Activated CD8-positive, alpha-beta memory T cell treated with anti-CD3 and anti-CD28 coated beads, Interleukin-2, amount 10 ng/mL, durations not matched to agents 7 days and 5 days (primary cell): ENCODE measurements at regions not wholly inside any gene's neighbourhood (a gene's known extent, or its start where the extent isn't known, plus 50 kb on each side); places are given as distances from the start of the nearest gene placed in this dataset.

Experiments
- ATAC-seq: fragments of 150-1000 bp; cut with Tn5 transposase; one replicate; pipeline ENCODE4 v1.10.0; 2021; ENCODE audit warnings: moderate library complexity
- CTCF ChIA-PET: fragments of 350-600 bp; sonication (Branson Sonifier 250); formaldehyde crosslinking; loops from one replicate; lab custom pipeline; 2021; ENCODE audit warnings: antibody characterized with exemption; lab: Charles Lee
- DNase-seq: peaks from one replicate; pipeline ENCODE4 v3.0.0-alpha.2; 2020
- H3K27ac Mint-ChIP-seq: one replicate; pipeline ENCODE4 v1.8.0; 2021; ENCODE audit warnings: mild to moderate bottlenecking, mixed read lengths
- H3K27me3 Mint-ChIP-seq: one replicate; pipeline ENCODE4 v1.8.0; 2021; ENCODE audit warnings: mixed read lengths
- H3K36me3 Mint-ChIP-seq: one replicate; pipeline ENCODE4 v1.8.0; 2021; ENCODE audit warnings: mild to moderate bottlenecking, mixed read lengths
- H3K4me1 Mint-ChIP-seq: one replicate; pipeline ENCODE4 v1.8.0; 2021; ENCODE audit warnings: mixed read lengths
- H3K4me3 Mint-ChIP-seq: one replicate; pipeline ENCODE4 v1.8.0; 2021; ENCODE audit warnings: mild to moderate bottlenecking, moderate library complexity, mixed read lengths
- H3K9me3 Mint-ChIP-seq: one replicate; pipeline ENCODE4 v1.8.0; 2022; ENCODE audit warnings: low read depth, mixed read lengths

GRCh38 chr14:34036319-34036766, 85.5 kb upstream of the EGLN3 start:
- CTCF ChIA-PET, result no interaction called here
- H3K36me3 Mint-ChIP-seq, result peaks cover 2% of the 10 kb centered on the region
- no peak overlapping the region for H3K27ac Mint-ChIP-seq
- peaks cover 9% of the 10 kb centered on the region for H3K4me1 Mint-ChIP-seq
- no peak for ATAC-seq
- H3K27me3 Mint-ChIP-seq, result peaks cover 14% of the 10 kb centered on the region
- no peak for DNase-seq
- H3K4me3 Mint-ChIP-seq, result no peak overlapping the region
- H3K9me3 Mint-ChIP-seq, result no peaks in the 10 kb centered on the region

GRCh38 chr14:34035934-34036250, 85.0 kb upstream of the EGLN3 start:
- no peak for ATAC-seq
- Mint-ChIP-seq H3K4me1 (peaks cover 7% of the 10 kb centered on the region), H3K9me3 (no peaks in the 10 kb centered on the region), H3K27ac (no peak overlapping the region), H3K27me3 (peaks cover 13% of the 10 kb centered on the region), H3K36me3 (no peaks in the 10 kb centered on the region), H3K4me3 (no peak overlapping the region)
- no peak for DNase-seq
- CTCF ChIA-PET, result interaction anchor here (1.1 kb wide), 1 partner anchor 11 kb away, joined by 3 read pairs; no protein-coding TSS in a partner anchor

DNA sequence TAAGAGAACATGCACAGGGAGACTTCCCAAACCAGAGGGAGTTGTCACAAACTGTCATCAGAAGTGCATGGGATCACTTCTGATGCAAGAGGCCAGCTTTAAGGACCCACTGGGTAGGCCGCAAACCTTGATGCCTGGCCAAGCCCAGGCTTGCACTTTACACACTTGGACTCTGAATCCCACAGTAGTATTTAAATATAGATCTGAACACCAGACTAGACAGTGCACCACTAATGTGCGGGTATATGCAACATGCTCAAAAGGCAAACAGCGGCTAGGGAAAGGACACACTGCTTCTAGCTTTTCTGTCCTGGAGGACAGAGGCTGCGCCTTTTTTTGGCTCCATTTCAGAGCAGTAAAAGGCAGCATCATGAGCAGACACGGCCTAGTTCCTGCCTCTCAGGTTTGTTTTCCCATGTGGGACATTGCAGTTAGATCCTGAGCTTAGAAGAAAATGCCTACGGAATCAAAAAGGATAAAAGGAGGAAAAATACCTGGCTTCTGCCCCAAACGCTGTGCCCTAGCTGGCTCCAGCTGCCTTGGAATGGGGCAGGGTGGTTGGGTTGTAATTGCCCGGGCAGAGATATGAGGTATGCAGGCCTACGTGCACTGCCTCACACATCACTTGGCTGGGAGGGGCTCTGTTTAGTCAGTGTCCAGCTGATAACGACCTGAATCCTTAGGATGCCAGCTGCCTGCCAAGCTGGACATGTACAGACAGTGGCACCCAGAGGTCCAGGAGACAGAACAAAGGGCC, 84.5 kb upstream of the EGLN3 start:
- no peak overlapping the region for H3K27ac Mint-ChIP-seq
- H3K27me3 Mint-ChIP-seq, result peaks cover 13% of the 10 kb centered on the region
- DNase-seq, result no peak
- H3K9me3 Mint-ChIP-seq, result no peaks in the 10 kb centered on the region
- CTCF ChIA-PET, result interaction anchor here (0.8 to 1.1 kb wide), 2 partner anchors 9 to 10 kb away, joined by 3 read pairs; no protein-coding TSS in a partner anchor
- H3K36me3 Mint-ChIP-seq, result no peaks in the 10 kb centered on the region
- no peak for ATAC-seq
- H3K4me3 Mint-ChIP-seq, result no peak overlapping the region
- H3K4me1 Mint-ChIP-seq, result peaks cover 7% of the 10 kb centered on the region

DNA sequence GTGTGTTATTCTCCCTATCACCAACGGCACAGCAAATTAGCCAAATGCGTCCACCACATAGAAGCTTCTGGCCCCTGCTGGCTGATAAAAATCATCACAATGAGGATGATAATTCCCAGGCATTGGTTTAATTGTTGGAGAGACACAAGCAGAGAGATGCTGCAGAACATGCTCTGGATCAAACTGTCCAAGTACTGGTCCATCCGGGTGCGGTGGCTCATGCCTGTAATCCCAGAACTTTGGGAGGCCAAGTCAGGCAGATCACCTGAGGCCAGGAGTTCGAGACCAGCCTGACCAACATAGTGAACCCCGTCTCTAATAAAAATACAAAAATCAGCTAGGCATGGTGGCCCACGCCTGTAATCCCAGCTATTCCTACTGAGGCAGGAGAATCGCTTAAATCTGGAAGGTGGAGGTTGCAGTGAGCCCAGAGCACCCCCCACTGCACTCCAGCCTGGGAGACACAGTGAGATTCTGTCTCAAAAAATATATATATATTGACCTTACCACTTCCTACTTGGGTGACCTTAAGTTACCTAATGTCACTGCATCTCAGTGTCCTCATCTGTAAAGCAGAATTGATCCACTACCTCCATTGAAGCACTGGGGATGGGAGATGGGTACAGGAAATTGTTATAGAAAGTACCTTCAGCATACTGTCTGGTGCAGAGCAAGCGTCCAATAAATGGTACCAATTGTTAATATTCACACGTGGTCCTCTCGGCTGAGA, 83.7 kb upstream of the EGLN3 start:
- peaks cover 7% of the 10 kb centered on the region for H3K4me1 Mint-ChIP-seq
- no peaks in the 10 kb centered on the region for H3K36me3 Mint-ChIP-seq
- DNase-seq (no peak), ATAC-seq (no peak)
- H3K27ac Mint-ChIP-seq, result no peak overlapping the region
- no peaks in the 10 kb centered on the region for H3K9me3 Mint-ChIP-seq
- H3K4me3 Mint-ChIP-seq, result no peak overlapping the region
- peaks cover 13% of the 10 kb centered on the region for H3K27me3 Mint-ChIP-seq
- CTCF ChIA-PET, result interaction anchor here (0.8 to 1.1 kb wide), 2 partner anchors 9 to 10 kb away, joined by 3 read pairs; no protein-coding TSS in a partner anchor

DNA sequence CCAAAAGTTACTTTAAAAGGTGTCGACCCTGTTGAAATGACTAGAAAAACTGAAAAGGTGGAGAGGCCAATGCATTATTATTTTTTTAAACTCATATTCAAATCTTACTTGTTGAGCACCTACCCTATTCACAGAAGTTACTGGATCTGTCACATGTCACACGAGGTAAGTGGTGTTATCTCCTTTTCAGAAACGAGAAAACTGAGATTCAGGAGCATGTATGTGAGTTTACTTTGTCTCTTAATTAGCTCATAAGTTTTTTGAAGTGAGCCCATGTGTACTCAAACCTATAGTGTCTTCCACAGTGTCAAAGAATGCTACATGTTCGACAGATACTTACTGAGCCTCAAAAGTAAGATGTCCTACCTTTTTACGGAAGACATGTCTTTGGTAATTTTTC, 81.8 kb upstream of the EGLN3 start:
- H3K27me3 Mint-ChIP-seq, result peaks cover 9% of the 10 kb centered on the region
- no peaks in the 10 kb centered on the region for H3K36me3 Mint-ChIP-seq
- H3K4me3 Mint-ChIP-seq, result no peak overlapping the region
- CTCF ChIA-PET, result no interaction called here
- ATAC-seq (no peak), DNase-seq (no peak)
- no peak overlapping the region for H3K27ac Mint-ChIP-seq
- no peaks in the 10 kb centered on the region for H3K4me1 Mint-ChIP-seq
- no peaks in the 10 kb centered on the region for H3K9me3 Mint-ChIP-seq

DNA sequence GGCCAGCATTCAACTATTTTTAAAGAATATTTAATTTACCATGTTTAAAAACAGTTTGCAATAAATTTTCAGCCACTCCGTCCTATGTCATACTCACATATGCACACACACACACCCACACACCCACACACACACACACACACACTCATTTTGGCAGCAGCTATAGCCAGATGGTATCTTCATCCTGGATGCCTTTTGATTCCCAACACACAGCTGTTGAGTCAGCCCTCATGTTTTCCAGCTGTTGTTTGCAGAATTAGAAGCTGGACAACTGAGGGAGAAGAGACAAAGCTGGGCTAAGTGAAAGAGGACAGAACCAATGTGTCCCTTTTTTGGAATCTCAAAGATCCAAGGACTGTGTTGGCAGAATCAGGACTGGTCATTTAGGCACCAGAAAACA, 80.0 kb upstream of the EGLN3 start:
- CTCF ChIA-PET, result no interaction called here
- H3K4me1 Mint-ChIP-seq, result no peaks in the 10 kb centered on the region

DNA sequence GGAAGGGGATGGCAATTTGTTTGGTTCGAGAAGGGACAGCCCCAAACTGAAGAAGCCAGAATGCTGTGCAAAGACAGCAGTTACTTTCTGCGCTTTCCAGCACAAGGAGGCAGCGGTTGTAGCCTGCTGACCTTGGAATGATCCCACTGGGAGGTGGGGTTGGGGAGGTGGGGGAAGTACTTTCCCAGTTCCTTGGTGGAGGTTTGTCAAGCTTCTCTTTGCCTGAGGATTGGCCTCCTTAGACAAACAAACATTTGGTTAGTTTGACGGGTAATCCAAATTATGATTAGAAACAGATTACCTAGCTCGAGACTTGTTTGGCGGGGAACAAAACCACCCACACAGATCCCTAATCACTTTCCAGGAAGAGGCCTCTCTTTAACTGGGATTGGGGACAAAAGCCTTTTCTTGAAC, 79.1 kb upstream of the EGLN3 start:
- no peaks in the 10 kb centered on the region for H3K36me3 Mint-ChIP-seq
- no peaks in the 10 kb centered on the region for H3K4me1 Mint-ChIP-seq
- CTCF ChIA-PET, result no interaction called here
- no peaks in the 10 kb centered on the region for H3K9me3 Mint-ChIP-seq
- H3K27ac Mint-ChIP-seq, result no peak overlapping the region
- DNase-seq (no peak), ATAC-seq (no peak)
- no peak overlapping the region for H3K4me3 Mint-ChIP-seq
- peaks cover 9% of the 10 kb centered on the region for H3K27me3 Mint-ChIP-seq

More for the DNA sequence above, 80.0 kb upstream of the EGLN3 start:
- Mint-ChIP-seq H3K27ac (no peak overlapping the region), H3K36me3 (no peaks in the 10 kb centered on the region), H3K9me3 (no peaks in the 10 kb centered on the region), H3K4me3 (no peak overlapping the region), H3K27me3 (peaks cover 9% of the 10 kb centered on the region)
- DNase-seq (no peak), ATAC-seq (no peak)

DNA sequence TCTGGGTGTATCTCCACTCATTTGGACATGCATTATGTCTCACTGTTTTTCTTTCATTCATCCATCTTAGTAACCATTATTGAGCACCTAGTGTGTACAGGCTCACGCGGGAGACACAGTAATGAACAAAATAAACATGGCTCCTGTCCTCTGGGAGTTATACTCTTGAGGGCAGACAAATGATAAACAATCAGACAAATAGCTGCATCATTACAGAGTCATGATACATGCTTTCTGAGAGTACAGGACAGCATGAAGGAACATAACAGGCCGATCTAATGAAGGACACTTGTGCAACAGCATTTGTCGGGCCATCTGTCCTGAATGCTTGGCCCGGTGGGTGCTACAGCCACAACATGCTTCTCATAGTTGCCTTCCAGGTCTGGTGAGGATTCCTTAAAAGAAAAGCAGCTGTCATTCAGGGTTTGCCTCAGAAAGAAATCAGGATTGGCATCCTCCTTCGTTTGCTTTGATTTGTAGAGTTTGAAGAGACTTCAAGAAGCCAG, 77.2 kb upstream of the EGLN3 start:
- ATAC-seq (no peak), DNase-seq (no peak)
- H3K9me3 Mint-ChIP-seq, result no peaks in the 10 kb centered on the region
- no peaks in the 10 kb centered on the region for H3K4me1 Mint-ChIP-seq
- no peaks in the 10 kb centered on the region for H3K36me3 Mint-ChIP-seq
- H3K4me3 Mint-ChIP-seq, result no peak overlapping the region
- H3K27ac Mint-ChIP-seq, result no peak overlapping the region
- H3K27me3 Mint-ChIP-seq, result peaks cover 5% of the 10 kb centered on the region
- CTCF ChIA-PET, result interaction anchor here (1.5 kb wide), 1 partner anchor 71 kb away, joined by 3 read pairs; no protein-coding TSS in a partner anchor

- CTCF ChIA-PET, result interaction anchor here (1.5 kb wide), 1 partner anchor 71 kb away, joined by 3 read pairs; no protein-coding TSS in a partner anchor
- no peak overlapping the region for H3K4me3 Mint-ChIP-seq
- ATAC-seq (no peak), DNase-seq (no peak)
- H3K27me3 Mint-ChIP-seq, result peaks cover 3% of the 10 kb centered on the region
- H3K36me3 Mint-ChIP-seq, result no peaks in the 10 kb centered on the region
- H3K27ac Mint-ChIP-seq, result no peak overlapping the region
- no peaks in the 10 kb centered on the region for H3K4me1 Mint-ChIP-seq
- H3K9me3 Mint-ChIP-seq, result no peaks in the 10 kb centered on the region
These were observed 76.5 kb upstream of the EGLN3 start for GRCh38 chr14:34027130-34027989.

GRCh38 chr14:34025325-34026017, 74.6 kb upstream of the EGLN3 start:
- ATAC-seq, result no peak
- CTCF ChIA-PET, result interaction anchor here (1.1 kb wide), 1 partner anchor 10 kb away, joined by 3 read pairs; no protein-coding TSS in a partner anchor
- Mint-ChIP-seq H3K27me3 (peaks cover 2% of the 10 kb centered on the region), H3K36me3 (no peaks in the 10 kb centered on the region), H3K4me3 (no peak overlapping the region), H3K4me1 (no peaks in the 10 kb centered on the region), H3K27ac (no peak overlapping the region), H3K9me3 (no peaks in the 10 kb centered on the region)
- no peak for DNase-seq

GRCh38 chr14:34024768-34025144, 73.9 kb upstream of the EGLN3 start:
- Mint-ChIP-seq H3K4me1 (peaks cover under 1% of the 10 kb centered on the region), H3K27me3 (peaks cover 2% of the 10 kb centered on the region), H3K27ac (no peak overlapping the region), H3K4me3 (no peak overlapping the region), H3K36me3 (no peaks in the 10 kb centered on the region), H3K9me3 (no peaks in the 10 kb centered on the region)
- DNase-seq (no peak), ATAC-seq (no peak)
- CTCF ChIA-PET, result interaction anchor here (1.1 kb wide), 1 partner anchor 11 kb away, joined by 3 read pairs; no protein-coding TSS in a partner anchor
